ENCODE measurements at regions not wholly inside any gene's neighbourhood (a gene's known extent, or its start where the extent isn't known, plus 50 kb on each side); places are given as distances from the start of the nearest gene placed in this dataset.
"Not testable (repeated sequence)": the region's sequence is repeated elsewhere in the genome, so short reads cannot be mapped to it uniquely, and the experiment has no call there.

DNA sequence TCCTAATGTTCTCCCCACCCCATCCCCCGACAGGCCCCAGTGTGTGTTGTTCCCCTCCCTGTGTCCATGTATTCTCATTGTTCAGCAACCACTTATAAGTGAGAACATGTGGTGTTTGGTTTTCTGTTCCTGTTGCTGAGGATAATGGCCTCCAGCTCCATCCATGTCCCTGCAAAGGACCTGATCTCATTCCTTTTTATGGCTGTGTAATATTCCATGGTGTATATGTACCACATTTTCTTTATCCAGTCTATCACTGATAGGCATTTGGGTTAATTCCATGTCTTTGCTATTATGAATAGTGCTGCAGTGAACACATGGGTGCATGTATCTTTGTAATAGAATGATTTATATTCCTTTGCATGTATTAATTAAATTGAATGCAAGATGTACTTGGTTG lies 104.8 kb upstream of the WIPF3 start:
- DNase-seq (ENCODE audit: low spot score): not testable (repeated sequence)

DNA sequence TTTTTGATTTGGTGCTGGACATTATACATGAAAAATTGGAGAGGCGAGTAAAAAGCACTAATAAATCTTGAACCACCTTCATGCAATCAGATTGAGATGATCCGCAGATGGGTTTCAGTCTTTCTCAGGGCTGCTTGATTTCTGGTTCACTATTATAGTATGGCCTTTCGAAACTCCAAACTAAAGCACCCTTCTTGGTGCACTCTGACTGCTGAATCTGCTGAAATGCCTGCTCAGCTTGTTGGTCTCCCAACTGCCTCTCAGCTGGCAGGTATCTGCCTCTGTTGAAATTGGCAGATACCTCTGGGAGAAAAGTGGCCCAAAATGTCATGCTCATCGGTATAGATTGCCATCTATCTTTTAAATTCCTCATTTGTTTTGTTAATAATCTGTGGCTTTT lies 102.5 kb upstream of the WIPF3 start:
- DNase-seq (ENCODE audit: low spot score): not testable (repeated sequence)

DNA sequence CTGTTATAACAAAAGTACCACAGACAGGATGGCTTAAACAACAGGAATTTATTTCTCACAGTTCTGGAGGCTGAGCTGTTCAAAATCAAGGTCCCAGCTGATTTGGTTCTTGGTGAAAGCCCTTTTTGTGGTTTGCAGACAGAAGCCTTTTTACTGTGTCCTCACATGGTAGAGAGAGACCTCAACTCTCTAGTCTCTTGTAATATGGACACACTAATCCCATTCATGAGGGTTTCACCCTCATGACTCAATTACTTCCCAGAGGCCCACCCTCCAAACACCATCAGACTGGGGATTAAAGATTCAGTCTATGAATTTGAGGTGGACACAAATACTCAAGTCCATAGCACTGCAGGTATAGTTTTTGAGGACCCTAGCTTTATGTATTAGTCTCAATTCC lies 97.3 kb upstream of the WIPF3 start:
- DNase-seq (ENCODE audit: low spot score): not testable (repeated sequence)

DNA sequence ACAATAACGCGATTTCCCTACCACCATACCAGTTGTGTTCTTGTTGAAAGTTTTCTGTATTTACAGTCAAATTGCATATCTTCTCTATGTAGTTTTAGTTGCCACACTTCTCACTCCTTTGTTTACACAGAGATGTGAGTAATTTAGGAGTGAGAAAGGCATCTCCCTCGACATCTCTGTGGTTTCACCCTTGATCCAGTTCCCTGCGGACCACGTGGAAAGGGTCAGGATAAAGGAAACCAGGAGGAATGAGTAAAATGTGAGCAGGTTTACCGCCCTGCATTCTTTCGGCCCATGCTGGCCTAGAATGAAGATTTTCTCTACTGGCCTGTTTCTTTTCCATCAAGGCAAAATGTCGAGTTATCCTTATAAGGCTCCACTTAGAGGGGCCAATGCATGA lies 83.2 kb upstream of the WIPF3 start:
- DNase-seq (ENCODE audit: low spot score): not testable (repeated sequence)

DNA sequence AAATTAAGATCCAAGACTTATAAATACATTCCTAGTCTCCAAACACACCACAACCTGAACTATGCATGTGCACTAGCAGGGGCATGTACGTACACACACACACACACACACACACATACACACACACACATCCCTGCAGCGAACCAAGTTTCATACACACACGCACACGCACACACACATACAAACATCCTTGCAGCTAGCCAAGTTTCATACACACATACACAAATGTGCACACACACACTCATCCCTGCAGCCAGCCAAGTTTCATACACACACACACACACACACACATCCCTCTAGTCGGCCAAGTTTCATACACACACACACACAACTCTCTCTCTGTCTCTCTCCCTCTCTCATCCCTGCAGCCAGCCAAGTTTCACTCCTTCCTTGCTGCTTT lies 82.7 kb upstream of the WIPF3 start:
- no peak for DNase-seq (ENCODE audit: low spot score)

DNA sequence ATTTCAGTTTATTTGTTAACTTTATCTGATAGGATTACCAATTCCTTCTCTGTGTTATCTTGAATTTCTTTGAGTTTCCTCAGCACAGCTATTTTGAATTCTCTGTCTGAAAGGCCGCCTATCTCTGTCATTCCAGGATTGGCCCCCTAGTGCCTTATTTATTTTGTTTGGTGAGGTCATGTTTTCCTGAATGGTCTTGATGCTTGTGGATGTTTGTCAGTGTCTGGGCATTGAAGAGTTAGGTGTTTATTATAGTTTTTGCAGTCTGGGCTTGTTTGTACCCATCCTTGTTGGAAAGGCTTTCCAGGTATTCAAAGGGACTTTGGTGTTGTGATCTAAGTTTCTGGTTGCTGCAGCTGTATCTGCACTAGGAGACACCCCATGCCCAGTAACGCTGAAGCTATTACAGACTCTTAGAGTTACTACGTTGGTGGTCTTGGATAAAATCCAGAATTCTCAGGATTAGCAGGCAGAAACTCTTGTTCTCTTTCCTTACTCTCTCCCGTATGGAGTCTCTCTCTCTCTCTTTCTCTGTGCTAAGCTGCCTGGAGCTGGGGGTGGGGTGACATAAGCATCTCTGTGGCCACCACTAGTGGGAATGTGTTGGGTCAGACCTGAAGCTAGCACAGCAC lies 76.7 kb upstream of the WIPF3 start:
- DNase-seq (ENCODE audit: low spot score): not testable (repeated sequence)

DNA sequence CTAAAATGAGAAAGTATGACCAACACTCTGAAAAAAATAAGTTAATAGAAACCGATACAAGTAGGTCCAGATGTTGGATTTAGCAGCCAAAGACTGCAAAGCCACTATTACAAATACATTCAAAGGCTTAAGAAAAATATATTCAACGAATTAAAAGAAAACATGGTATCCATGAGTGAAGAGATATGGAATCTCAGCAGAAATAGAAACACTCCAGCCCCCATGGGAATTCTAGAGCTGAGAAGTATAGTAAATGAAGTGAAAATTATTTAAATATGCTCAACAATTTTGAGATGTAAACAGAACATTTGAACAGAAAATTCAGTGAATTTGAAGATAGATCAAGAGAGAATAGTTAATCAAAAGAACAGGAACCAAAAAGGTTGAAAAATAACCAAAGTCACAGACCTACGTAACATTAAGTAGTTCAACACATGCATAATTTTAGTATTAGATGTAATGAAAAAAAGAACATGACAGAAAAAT lies 72.0 kb upstream of the WIPF3 start:
- no peak for DNase-seq (ENCODE audit: low spot score)

DNA sequence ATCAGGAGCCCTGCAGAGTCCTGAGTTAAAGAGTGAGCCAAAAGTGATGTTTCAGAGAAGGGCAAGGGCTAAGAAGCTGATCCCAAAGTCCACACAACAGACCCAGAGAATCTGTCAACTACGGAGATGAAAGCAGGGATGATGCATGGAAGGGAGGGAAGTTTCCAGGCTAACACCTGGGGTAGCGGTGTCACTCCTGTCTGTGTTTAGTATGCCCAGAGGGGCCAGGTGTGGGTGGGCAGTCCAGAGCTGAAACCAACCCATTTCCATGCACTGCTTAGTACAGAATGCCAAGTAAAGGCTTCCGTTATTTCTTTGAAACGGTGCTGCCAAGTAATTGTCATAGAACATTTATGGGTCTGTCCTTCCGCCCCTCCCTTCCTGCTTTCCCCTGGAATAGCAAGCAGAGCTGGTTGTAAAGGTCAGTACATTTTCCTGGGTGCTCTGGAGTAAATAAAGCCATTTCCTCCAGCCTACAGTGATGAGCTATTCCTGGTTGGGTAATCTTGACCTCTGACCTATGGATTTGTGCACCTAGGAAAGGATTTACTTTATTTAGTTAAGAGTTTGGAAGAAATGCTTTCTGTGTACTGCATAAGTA lies 58.6 kb upstream of the WIPF3 start:
- not testable (repeated sequence) for DNase-seq (ENCODE audit: low spot score)

DNA sequence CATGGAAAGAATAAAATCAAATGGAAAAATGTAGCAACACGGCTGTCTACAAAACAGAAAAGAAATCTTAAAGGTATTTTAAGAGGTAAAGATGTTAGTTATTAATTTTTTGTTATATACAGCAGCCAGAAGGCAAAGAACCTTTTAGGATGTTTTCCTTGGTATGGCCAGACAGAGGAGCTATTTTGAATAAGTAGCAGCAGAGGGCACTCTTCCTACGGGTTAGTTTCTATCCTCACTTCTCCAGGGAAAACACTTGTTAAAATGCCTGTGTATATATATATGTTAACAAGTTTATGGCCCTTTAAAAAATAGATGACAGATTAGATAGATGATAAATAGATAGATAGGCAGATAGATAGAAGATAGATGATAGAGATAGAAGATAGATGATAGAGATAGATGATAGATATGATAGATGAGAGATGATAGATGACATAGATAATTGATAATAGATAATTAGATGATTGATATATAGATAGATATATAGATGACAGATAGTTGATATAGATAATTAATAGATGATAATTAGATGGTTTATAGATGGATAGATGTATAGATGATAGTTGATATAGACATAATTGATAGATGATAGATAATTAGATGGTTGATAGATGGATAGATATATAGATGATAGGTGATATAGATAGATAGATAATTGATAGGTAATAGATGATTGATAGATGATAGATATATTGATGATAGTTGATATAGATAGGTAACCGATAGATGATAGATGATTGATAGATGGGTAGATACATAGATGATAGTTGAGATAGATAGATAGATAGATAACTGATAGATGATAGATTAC lies 57.8 kb upstream of the WIPF3 start:
- DNase-seq (ENCODE audit: low spot score): no peak

DNA sequence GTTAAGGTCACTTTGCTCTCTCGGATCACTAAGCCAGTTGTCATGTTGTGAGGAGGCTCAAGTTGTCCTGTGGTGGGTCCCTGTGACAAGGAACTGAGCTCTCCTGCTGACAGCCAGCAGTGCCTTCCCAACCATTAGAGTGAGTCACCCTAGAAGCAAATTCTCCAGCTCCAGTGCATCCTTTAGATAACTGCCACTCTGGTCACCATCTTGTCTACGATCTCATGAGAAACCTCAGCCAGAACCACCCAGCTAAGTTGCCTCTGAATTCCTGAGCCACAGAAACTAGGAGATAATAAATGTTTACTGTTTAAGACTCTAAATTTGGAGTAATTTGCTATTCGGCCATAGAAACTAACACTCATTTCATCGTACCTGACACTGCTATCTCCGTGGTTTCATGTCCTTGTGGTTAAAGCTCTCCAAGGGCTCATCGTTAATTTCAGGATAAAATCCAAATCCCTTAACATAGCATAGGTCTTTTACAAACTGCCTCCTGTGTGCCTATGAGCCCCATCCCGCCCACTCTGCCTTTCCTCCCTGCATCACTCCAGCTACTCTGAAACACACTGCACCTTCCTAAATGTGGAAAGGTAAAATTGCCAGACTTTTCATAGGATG lies 56.5 kb upstream of the WIPF3 start:
- no peak for DNase-seq (ENCODE audit: low spot score)

DNA sequence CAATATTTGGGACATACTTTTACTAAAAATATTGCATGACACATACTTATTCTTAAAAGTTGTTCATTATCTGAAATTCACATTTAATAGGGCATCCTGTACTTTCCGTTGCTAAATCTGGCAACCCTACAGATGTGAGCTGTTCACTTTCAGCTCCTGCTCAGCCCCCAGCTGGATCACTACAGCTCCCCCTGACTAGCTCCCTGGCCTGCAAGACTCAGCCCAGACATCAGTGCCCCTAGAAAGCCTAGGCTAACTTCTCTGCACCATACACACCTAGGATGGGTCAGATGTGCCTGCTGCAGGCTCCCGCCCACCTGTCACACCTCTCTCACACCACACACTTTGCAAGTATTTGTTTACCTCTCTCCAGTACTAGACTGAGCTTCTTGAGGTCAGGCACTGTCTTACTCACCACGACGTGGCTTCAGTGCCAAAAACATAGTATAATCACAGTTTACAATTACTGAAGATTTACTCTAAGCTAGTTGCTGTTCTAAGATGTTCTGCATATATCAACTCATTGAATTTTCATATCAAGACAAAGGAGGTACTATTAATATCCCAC lies 55.9 kb upstream of the WIPF3 start:
- not testable (repeated sequence) for DNase-seq (ENCODE audit: low spot score)

DNA sequence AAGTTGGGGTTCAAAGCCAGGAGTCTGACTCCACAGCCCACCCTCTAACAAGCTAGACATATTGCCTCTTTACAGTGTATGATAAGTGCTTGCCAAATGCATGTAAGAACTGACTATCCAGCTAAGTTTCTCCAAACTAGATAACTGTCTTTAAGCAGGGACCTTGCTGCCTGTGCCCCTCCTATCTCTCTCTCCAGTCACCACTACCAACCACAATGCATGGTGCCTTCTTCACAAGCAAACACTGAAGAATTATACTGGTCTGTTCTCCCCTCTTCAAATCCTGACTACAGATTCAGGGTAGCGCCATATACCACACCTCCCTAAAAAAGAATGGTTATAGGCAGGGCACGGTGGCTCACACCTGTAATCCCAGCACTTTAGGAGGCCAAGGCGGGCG lies 55.3 kb upstream of the WIPF3 start:
- DNase-seq (ENCODE audit: low spot score): not testable (repeated sequence)

DNA sequence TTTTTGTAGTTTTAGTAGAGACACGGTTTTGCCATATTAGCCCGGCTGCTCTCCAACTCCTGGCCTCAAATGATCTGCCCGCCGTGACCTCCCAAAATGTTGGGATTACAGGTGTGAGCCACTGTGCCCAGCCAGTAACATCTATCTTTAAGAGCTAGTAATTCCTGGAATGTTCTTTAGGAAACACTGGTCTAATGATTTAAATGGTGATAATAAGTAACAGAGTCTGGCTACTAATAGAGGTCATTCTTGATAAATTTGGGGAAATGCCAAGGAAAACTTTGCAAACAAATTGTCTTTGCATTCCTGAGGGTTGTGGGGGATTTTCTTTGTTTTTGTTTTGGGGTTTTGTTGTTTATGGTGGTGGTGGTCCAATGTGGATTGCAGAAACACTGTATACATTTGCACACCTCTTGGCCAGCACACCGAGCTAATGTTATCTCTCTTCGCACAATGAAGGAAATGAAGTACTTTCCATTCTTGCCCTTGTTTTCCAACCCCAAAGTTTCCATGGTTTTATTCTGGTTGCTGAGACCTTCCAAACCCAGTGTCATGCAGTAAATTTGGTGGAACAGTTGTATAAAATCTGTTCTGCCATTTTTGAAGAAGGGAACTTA lies 51.3 kb upstream of the WIPF3 start:
- DNase-seq (ENCODE audit: low spot score): no peak

All from CD4-positive, alpha-beta T cell treated with Interleukin-2 at 100 ng/mL for 4 hours (primary cell).